Osteocyte (in vitro differentiated cells): ENCODE measurements at regions not wholly inside any gene's neighbourhood (a gene's known extent, or its start where the extent isn't known, plus 50 kb on each side); places are given as distances from the start of the nearest gene placed in this dataset.

Experiments
- DNase-seq: peaks from one replicate; pipeline ENCODE4 v3.0.0; 2021; ENCODE audit warnings: mixed read lengths; ENCODE audit not compliant: unreplicated experiment; ENCODE audit errors: extremely low spot score
- H3K27ac Mint-ChIP-seq: one replicate; pipeline ENCODE4 v1.8.0; 2021; ENCODE audit warnings: mild to moderate bottlenecking, mixed read lengths; ENCODE audit not compliant: unreplicated experiment
- H3K27me3 Mint-ChIP-seq: one replicate; pipeline ENCODE4 v1.8.0; 2021; ENCODE audit warnings: mixed read lengths; ENCODE audit not compliant: unreplicated experiment
- H3K36me3 Mint-ChIP-seq: one replicate; pipeline ENCODE4 v1.8.0; 2021; ENCODE audit warnings: mixed read lengths; ENCODE audit not compliant: unreplicated experiment
- H3K4me1 Mint-ChIP-seq: one replicate; pipeline ENCODE4 v1.8.0; 2021; ENCODE audit warnings: mixed read lengths; ENCODE audit not compliant: unreplicated experiment
- H3K4me3 Mint-ChIP-seq: one replicate; pipeline ENCODE4 v1.8.0; 2021; ENCODE audit warnings: mild to moderate bottlenecking, moderate library complexity, mixed read lengths; ENCODE audit not compliant: unreplicated experiment
- H3K9me3 Mint-ChIP-seq: one replicate; pipeline ENCODE4 v1.8.0; 2021; ENCODE audit warnings: mixed read lengths; ENCODE audit not compliant: unreplicated experiment
- CTCF ChIP-seq: fragments of 200-600 bp; sonication (generic); IDR thresholded peaks from 2 replicates; pipeline ENCODE4 v1.5.0; 2021; ENCODE audit warnings: antibody characterized with exemption, mild to moderate bottlenecking, moderate library complexity

DNA sequence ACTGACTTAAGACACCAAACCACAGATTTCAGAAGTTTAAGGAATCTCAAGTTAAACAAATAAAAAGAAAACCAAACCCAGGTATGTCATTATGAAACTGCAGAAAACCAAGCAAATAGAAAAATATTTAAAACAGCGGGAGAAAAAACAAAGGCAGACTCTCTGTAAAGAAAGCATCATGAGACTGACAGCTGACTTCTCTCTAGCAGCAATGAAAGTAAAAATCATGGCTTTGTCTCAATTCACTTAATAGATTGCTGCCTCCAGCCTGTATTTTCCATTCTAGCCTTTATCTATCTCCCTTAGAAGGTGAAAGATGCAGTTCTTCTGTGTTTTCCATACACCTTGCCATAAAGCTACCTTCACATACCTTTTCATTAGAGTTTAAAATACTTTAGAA lies 131.1 kb upstream of the IPO5 start:
- Mint-ChIP-seq H3K27ac (no peak overlapping the region), H3K9me3 (peaks cover 5% of the 10 kb centered on the region), H3K4me3 (no peak overlapping the region), H3K36me3 (no peaks in the 10 kb centered on the region), H3K27me3 (peaks cover 58% of the 10 kb centered on the region), H3K4me1 (no peaks in the 10 kb centered on the region)
- DNase-seq: no peak
- no peak for TF ChIP-seq CTCF

DNA sequence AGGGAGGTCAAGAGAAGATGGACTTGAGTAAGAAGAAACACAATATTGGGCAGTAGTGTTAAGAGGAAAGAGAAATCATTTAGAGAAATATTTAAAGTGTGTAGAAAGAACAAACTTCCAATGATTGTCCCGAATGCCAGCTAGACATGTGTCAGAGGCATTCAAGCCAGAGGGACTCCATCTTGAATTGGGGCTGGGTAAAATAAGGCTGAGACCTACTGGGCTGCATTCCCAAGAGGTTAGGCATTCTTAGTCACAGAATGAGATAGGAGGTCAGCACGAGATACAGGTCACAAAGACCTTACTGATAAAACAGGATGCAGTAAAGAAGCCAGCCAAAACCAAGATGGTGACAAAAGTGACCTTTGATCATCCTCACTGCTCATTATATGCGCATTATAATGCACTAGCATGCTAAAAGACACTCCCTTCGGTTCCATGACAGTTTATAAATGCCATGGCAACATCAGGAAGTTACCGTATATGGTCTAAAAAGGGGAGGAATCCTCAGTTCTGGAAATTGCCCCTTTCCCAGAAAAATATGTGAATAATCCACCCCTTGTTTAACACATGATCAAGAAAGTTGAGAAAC lies 127.0 kb upstream of the IPO5 start:
- no peak for TF ChIP-seq CTCF
- H3K4me1 Mint-ChIP-seq: no peaks in the 10 kb centered on the region
- peaks cover 31% of the 10 kb centered on the region for H3K27me3 Mint-ChIP-seq
- no peaks in the 10 kb centered on the region for H3K36me3 Mint-ChIP-seq
- DNase-seq: no peak
- H3K27ac Mint-ChIP-seq: no peak overlapping the region
- peaks cover 5% of the 10 kb centered on the region for H3K9me3 Mint-ChIP-seq
- no peak overlapping the region for H3K4me3 Mint-ChIP-seq

GRCh38 chr13:97834250-97834649 lies 119.2 kb upstream of the IPO5 start:
- DNase-seq: no peak
- Mint-ChIP-seq H3K27me3 (peaks cover 38% of the 10 kb centered on the region), H3K9me3 (peaks cover 13% of the 10 kb centered on the region), H3K4me3 (no peak overlapping the region), H3K36me3 (peaks cover 3% of the 10 kb centered on the region), H3K27ac (no peak overlapping the region), H3K4me1 (no peaks in the 10 kb centered on the region)
- peak; percentile 15 for TF ChIP-seq CTCF

GRCh38 chr13:97843189-97843588 lies 110.3 kb upstream of the IPO5 start:
- Mint-ChIP-seq H3K36me3 (no peaks in the 10 kb centered on the region), H3K27ac (no peak overlapping the region), H3K27me3 (peaks cover 43% of the 10 kb centered on the region), H3K9me3 (peaks cover 5% of the 10 kb centered on the region), H3K4me3 (no peak overlapping the region), H3K4me1 (no peaks in the 10 kb centered on the region)
- DNase-seq: no peak
- no peak for TF ChIP-seq CTCF

- H3K9me3 Mint-ChIP-seq: peaks cover 3% of the 10 kb centered on the region
- no peaks in the 10 kb centered on the region for H3K4me1 Mint-ChIP-seq
- H3K27ac Mint-ChIP-seq: no peak overlapping the region
- H3K36me3 Mint-ChIP-seq: no peaks in the 10 kb centered on the region
- peaks cover 35% of the 10 kb centered on the region for H3K27me3 Mint-ChIP-seq
- no peak for DNase-seq
- H3K4me3 Mint-ChIP-seq: no peak overlapping the region
- TF ChIP-seq CTCF: no peak
Measured at GRCh38 chr13:97844151-97844550, 109.3 kb upstream of the IPO5 start.
